ENCODE measurements at regions not wholly inside any gene's neighbourhood (a gene's known extent, or its start where the extent isn't known, plus 50 kb on each side); places are given as distances from the start of the nearest gene placed in this dataset.

GRCh38 chr3:72324253-72324811 lies 523.9 kb downstream of the SHQ1 start:
- TF ChIP-seq POLR2A (IDR thresholded peaks at IDR 0.05) (no peak), EP300 (IDR thresholded peaks at IDR 0.05) (no peak)
- TF ChIP-seq, protein P1, sequence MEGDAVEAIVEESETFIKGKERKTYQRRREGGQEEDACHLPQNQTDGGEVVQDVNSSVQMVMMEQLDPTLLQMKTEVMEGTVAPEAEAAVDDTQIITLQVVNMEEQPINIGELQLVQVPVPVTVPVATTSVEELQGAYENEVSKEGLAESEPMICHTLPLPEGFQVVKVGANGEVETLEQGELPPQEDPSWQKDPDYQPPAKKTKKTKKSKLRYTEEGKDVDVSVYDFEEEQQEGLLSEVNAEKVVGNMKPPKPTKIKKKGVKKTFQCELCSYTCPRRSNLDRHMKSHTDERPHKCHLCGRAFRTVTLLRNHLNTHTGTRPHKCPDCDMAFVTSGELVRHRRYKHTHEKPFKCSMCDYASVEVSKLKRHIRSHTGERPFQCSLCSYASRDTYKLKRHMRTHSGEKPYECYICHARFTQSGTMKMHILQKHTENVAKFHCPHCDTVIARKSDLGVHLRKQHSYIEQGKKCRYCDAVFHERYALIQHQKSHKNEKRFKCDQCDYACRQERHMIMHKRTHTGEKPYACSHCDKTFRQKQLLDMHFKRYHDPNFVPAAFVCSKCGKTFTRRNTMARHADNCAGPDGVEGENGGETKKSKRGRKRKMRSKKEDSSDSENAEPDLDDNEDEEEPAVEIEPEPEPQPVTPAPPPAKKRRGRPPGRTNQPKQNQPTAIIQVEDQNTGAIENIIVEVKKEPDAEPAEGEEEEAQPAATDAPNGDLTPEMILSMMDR (IDR thresholded peaks at IDR 0.05), result no peak
